Neural cell (in vitro differentiated cells): ENCODE measurements at regions not wholly inside any gene's neighbourhood (a gene's known extent, or its start where the extent isn't known, plus 50 kb on each side); places are given as distances from the start of the nearest gene placed in this dataset.
"Not testable (repeated sequence)": the region's sequence is repeated elsewhere in the genome, so short reads cannot be mapped to it uniquely, and the experiment has no call there.

ENCODE experiments used
- H2AFZ ChIP-seq: fragments of 200-600, 300-800 bp; sonication (generic), shearing (Covaris generic); 2 replicates; pipeline ENCODE4 v1.6.0; 2014; ENCODE audit warnings: low read depth, mild to moderate bottlenecking, antibody characterized with exemption, low read length, moderate library complexity
- H3F3A ChIP-seq: fragments of 200-600 bp; shearing (Covaris generic); 2 replicates; pipeline ENCODE4 v1.6.1; 2016; ENCODE audit warnings: mild to moderate bottlenecking, moderate library complexity, mixed read lengths, antibody characterized with exemption, low read length; ENCODE audit not compliant: insufficient read depth, poor library complexity, severe bottlenecking
- H3K27ac ChIP-seq: fragments of 200-600, 300-800 bp; sonication (generic), shearing (Covaris generic); 2 replicates; pipeline ENCODE4 v1.5.1; 2014; ENCODE audit warnings: mild to moderate bottlenecking, low read length, moderate library complexity
- H3K27me3 ChIP-seq: fragments of 300-800, 200-600 bp; sonication (generic), shearing (Covaris generic); 2 replicates; pipeline ENCODE4 v1.6.0; 2014; ENCODE audit warnings: mild to moderate bottlenecking, low read depth, low read length, moderate library complexity; ENCODE audit not compliant: insufficient read depth
- H3K36me3 ChIP-seq: fragments of 300-800, 200-600 bp; sonication (generic), shearing (Covaris generic); 2 replicates; pipeline ENCODE4 v1.5.1; 2014; ENCODE audit warnings: mild to moderate bottlenecking, antibody characterized with exemption, low read length, moderate library complexity; ENCODE audit not compliant: insufficient read depth
- H3K4me2 ChIP-seq: fragments of 300-800, 200-600 bp; sonication (generic), shearing (Covaris generic); 2 replicates; pipeline ENCODE4 v1.6.0; 2014; ENCODE audit warnings: mild to moderate bottlenecking, low read length
- H3K4me3 ChIP-seq: fragments of 300-800, 200-600 bp; sonication (generic), shearing (Covaris generic); 2 replicates; pipeline ENCODE4 v1.5.1; 2014; ENCODE audit warnings: mild to moderate bottlenecking, low read length, moderate library complexity
- H3K79me2 ChIP-seq: fragments of 200-600 bp; shearing (Covaris generic); replicated peaks from 2 replicates; pipeline ENCODE4 v1.6.0; 2014; ENCODE audit warnings: mild to moderate bottlenecking, low read length, moderate library complexity; ENCODE audit not compliant: insufficient read depth
- H3K9ac ChIP-seq: fragments of 300-800, 200-600 bp; sonication (generic), shearing (Covaris generic); 2 replicates; pipeline ENCODE4 v1.6.1; 2016; ENCODE audit warnings: mild to moderate bottlenecking, low read length, mixed read lengths
- H3K9me2 ChIP-seq: fragments of 200-600 bp; shearing (Covaris generic); 2 replicates; pipeline ENCODE4 v1.6.1; 2016; ENCODE audit warnings: mild to moderate bottlenecking, low read length, mixed read lengths; ENCODE audit not compliant: insufficient read depth
- H3K9me3 ChIP-seq: fragments of 200-600, 300-800 bp; sonication (generic), shearing (Covaris generic); 2 replicates; pipeline ENCODE4 v1.6.1; 2016; ENCODE audit warnings: mild to moderate bottlenecking, mixed run types, low read length, moderate library complexity, mixed read lengths
- H4K20me1 ChIP-seq: fragments of 200-600 bp; shearing (Covaris generic); 2 replicates; pipeline ENCODE4 v1.6.1; 2016; ENCODE audit warnings: mild to moderate bottlenecking, mixed run types; ENCODE audit not compliant: insufficient read depth
- EP300 ChIP-seq: fragments of 450-650 bp; conservative IDR thresholded peaks from 2 replicates; pipeline ENCODE4 v1.6.1; 2014; ENCODE audit warnings: antibody characterized with exemption, mild to moderate bottlenecking, moderate library complexity; ENCODE audit not compliant: poor library complexity, severe bottlenecking
- EZH2 ChIP-seq: fragments of 200-600, 300-800 bp; shearing (Covaris generic), sonication (generic); IDR thresholded peaks from 2 replicates; pipeline ENCODE4 v1.6.1; 2014; ENCODE audit warnings: antibody characterized with exemption, low read length, borderline replicate concordance, mild to moderate bottlenecking; ENCODE audit not compliant: insufficient read depth, poor library complexity, severe bottlenecking
- MXI1 ChIP-seq: fragments of 450-650 bp; conservative IDR thresholded peaks from 2 replicates; pipeline ENCODE4 v1.6.1; 2014; ENCODE audit warnings: antibody characterized with exemption, mild to moderate bottlenecking; ENCODE audit not compliant: poor library complexity, severe bottlenecking
- POLR2AphosphoS5 ChIP-seq: IDR thresholded peaks from 2 replicates; pipeline ENCODE4 v1.6.1; 2012
- RAD21 ChIP-seq: fragments of 450-650 bp; conservative IDR thresholded peaks from 2 replicates; pipeline ENCODE4 v1.6.1; 2014; ENCODE audit warnings: antibody characterized with exemption, mild to moderate bottlenecking, moderate library complexity
- SMC3 ChIP-seq: fragments of 450-650 bp; conservative IDR thresholded peaks from 2 replicates; pipeline ENCODE4 v1.6.1; 2014; ENCODE audit warnings: antibody characterized with exemption, mild to moderate bottlenecking, moderate library complexity; ENCODE audit not compliant: poor library complexity
- TAF1 ChIP-seq: IDR thresholded peaks from 2 replicates; pipeline ENCODE4 v1.6.1; 2012; ENCODE audit warnings: low read depth
- TF ChIP-seq, protein P1 (sequence below): fragments of 450-650 bp; IDR thresholded peaks from 2 replicates; pipeline ENCODE4 v1.5.1; 2014; ENCODE audit warnings: antibody characterized with exemption, mild to moderate bottlenecking, moderate library complexity; ENCODE audit not compliant: poor library complexity, severe bottlenecking
- TF ChIP-seq, protein P2 (sequence below): IDR thresholded peaks from 2 replicates; pipeline ENCODE4 v1.6.1; 2012; ENCODE audit warnings: borderline replicate concordance

DNA sequence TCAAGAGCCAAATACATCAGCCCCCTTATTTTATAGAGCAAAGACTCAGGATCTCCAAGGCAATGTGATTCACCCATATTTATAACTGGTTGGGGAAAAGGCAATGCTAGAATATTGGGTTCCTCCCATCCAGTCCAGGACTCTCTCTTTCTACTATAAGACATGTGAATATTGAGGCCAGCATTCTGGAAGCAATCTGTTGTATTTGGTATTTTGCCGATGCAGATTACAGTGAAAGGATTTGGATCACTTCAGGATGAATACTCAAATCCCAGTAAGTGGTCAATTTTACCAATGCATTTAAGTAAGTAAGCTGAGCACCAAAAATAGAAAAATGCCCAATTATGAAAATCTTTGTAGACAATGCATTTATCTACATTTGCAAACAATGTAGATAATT is 1834.7 kb upstream of the PIK3C3 start:
- no peaks in the 10 kb centered on the region for H3K9me2 ChIP-seq
- H3F3A ChIP-seq = no peaks in the 10 kb centered on the region
- H4K20me1 ChIP-seq = no peaks in the 10 kb centered on the region
- no peaks in the 10 kb centered on the region for H3K9me3 ChIP-seq
- no peaks in the 10 kb centered on the region for H3K79me2 ChIP-seq
- no peak overlapping the region for H3K9ac ChIP-seq
- no peak overlapping the region for H2AFZ ChIP-seq
- H3K27me3 ChIP-seq = no peaks in the 10 kb centered on the region
- no peaks in the 10 kb centered on the region for H3K36me3 ChIP-seq
- H3K27ac ChIP-seq = no peak overlapping the region
- no peak overlapping the region for H3K4me2 ChIP-seq
- TF ChIP-seq SMC3 = no peak
- TF ChIP-seq TAF1 = no peak
- TF ChIP-seq, protein P1, sequence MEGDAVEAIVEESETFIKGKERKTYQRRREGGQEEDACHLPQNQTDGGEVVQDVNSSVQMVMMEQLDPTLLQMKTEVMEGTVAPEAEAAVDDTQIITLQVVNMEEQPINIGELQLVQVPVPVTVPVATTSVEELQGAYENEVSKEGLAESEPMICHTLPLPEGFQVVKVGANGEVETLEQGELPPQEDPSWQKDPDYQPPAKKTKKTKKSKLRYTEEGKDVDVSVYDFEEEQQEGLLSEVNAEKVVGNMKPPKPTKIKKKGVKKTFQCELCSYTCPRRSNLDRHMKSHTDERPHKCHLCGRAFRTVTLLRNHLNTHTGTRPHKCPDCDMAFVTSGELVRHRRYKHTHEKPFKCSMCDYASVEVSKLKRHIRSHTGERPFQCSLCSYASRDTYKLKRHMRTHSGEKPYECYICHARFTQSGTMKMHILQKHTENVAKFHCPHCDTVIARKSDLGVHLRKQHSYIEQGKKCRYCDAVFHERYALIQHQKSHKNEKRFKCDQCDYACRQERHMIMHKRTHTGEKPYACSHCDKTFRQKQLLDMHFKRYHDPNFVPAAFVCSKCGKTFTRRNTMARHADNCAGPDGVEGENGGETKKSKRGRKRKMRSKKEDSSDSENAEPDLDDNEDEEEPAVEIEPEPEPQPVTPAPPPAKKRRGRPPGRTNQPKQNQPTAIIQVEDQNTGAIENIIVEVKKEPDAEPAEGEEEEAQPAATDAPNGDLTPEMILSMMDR = no peak
- no peak for TF ChIP-seq EP300
- TF ChIP-seq, protein P2, sequence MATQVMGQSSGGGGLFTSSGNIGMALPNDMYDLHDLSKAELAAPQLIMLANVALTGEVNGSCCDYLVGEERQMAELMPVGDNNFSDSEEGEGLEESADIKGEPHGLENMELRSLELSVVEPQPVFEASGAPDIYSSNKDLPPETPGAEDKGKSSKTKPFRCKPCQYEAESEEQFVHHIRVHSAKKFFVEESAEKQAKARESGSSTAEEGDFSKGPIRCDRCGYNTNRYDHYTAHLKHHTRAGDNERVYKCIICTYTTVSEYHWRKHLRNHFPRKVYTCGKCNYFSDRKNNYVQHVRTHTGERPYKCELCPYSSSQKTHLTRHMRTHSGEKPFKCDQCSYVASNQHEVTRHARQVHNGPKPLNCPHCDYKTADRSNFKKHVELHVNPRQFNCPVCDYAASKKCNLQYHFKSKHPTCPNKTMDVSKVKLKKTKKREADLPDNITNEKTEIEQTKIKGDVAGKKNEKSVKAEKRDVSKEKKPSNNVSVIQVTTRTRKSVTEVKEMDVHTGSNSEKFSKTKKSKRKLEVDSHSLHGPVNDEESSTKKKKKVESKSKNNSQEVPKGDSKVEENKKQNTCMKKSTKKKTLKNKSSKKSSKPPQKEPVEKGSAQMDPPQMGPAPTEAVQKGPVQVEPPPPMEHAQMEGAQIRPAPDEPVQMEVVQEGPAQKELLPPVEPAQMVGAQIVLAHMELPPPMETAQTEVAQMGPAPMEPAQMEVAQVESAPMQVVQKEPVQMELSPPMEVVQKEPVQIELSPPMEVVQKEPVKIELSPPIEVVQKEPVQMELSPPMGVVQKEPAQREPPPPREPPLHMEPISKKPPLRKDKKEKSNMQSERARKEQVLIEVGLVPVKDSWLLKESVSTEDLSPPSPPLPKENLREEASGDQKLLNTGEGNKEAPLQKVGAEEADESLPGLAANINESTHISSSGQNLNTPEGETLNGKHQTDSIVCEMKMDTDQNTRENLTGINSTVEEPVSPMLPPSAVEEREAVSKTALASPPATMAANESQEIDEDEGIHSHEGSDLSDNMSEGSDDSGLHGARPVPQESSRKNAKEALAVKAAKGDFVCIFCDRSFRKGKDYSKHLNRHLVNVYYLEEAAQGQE = no peak
- TF ChIP-seq POLR2AphosphoS5 = no peak
- no peak for TF ChIP-seq RAD21
- no peak for TF ChIP-seq MXI1
- TF ChIP-seq EZH2 = no peak
- H3K4me3 ChIP-seq = no peak overlapping the region

DNA sequence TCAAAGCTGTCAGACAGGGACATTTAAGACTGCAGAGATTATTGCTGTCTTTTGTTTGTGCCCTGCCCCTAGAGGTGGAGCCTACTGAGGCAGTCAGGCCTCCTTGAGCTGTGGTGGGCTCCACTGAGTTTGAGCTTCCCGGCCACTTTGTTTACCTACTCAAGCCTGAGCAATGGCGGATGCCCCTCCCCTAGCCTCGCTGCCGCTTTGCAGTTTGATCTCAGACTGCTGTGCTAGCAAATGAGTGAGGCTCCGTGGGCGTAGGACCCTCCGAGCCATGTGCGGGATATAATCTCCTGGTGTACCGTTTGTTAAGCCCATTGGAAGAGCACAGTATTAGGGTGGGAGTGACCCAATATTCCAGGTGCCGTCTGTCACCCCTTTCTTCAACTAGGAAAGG is 1835.5 kb upstream of the PIK3C3 start:
- not testable (repeated sequence) for H2AFZ ChIP-seq, H3K27me3 ChIP-seq, H3K4me3 ChIP-seq, H3F3A ChIP-seq, H3K4me2 ChIP-seq, H3K9me3 ChIP-seq, H3K79me2 ChIP-seq, H3K36me3 ChIP-seq, H3K9me2 ChIP-seq, H3K27ac ChIP-seq, H4K20me1 ChIP-seq, H3K9ac ChIP-seq

DNA sequence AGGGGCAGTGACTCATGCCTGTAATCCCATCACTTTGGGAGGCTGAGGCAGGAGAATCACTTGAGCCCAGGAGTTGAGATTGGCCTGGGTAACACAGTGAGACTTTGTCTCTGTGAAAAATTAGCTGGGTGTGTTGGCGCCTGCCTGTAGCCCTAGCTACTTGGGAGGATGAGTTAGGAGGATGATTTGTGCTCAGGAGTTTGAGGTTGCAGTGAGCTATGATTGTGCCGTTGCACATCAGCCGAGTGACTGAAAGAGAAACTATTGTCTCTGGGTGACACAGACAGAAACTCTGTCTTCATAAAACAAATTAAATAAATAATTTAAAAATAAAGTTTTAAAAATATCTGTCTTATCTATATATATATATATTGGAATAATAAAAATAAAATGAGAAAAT is 1844.6 kb upstream of the PIK3C3 start:
- Histone ChIP-seq H3K9ac (no peak overlapping the region), H3K27me3 (no peaks in the 10 kb centered on the region), H3K4me2 (no peak overlapping the region), H3K79me2 (no peaks in the 10 kb centered on the region), H3K9me3 (no peaks in the 10 kb centered on the region), H3K27ac (no peak overlapping the region), H4K20me1 (no peaks in the 10 kb centered on the region), H2AFZ (no peak overlapping the region), H3K36me3 (no peaks in the 10 kb centered on the region), H3F3A (peaks cover 3% of the 10 kb centered on the region), H3K4me3 (no peak overlapping the region), H3K9me2 (no peaks in the 10 kb centered on the region)
- no peak for TF ChIP-seq MXI1
- TF ChIP-seq, protein P2 = no peak
